GF-D8 (cell line): ENCODE measurements at regions not wholly inside any gene's neighbourhood (a gene's known extent, or its start where the extent isn't known, plus 50 kb on each side); places are given as distances from the start of the nearest gene placed in this dataset.

ENCODE experiments used
- DNase-seq: peaks from one replicate; lab custom pipeline; 2025; lab: John Stamatoyannopoulos, UW

DNA sequence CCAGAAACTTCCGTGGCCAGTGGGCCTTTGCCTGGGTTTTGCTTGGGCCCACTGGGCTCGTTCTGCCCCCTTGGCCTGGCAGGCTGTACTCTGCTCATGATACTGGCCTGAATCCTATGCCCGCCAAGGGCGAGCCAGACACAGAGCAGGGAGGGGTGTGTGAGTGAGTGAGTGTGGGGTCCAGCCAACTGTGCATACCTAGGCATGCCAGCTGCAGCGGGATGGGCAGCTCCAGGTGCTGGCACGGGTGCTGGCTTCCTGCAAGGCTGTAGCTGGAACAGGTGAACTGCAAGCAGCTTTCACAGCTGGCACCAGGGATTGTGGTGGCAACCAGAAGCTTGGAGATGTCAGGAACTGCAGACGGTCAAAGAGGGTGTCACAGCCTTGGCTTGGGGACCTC is 1276.4 kb downstream of the SLC16A7 start:
- no peak for DNase-seq

GRCh38 chr12:60872850-60873713 is 1277.3 kb downstream of the SLC16A7 start:
- no peak for DNase-seq

DNA sequence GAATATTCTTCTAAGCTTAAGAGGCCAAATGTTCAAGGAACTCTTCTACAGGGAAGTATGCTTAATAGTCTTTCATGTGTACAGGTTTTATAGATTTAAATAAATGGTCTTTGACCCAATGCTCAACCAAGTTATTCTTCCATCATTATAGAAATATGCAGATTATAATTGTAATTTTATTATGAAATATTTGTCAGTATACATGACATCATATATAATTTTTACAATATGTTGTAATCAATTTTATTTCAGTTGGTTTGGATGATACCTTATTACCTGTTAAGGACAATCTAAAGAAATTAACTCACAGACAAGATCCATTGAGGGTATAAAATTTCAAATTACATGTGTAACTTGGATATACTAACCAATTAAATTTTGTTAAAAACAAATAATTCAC is 1278.3 kb downstream of the SLC16A7 start:
- no peak for DNase-seq

GRCh38 chr12:60920841-60921495 is 1325.1 kb downstream of the SLC16A7 start:
- DNase-seq = no peak

DNA sequence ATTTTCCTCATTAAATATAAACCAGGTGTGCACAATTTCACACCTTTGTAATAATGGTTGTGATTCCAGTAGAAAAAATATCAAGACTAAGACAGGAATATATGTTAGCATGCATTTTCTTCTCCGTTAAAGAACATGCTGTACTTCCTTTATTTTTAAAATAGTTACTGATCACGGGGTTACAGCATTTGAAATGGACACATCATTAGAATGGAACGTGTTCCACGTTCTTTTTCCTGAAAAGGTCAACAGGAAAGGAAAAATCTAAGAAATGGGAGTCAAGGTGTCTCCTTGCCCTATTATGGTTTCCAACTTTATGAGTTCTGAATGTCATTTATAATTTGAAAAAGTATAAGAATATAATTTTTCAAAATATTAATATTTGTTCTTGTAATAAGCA is 1325.7 kb downstream of the SLC16A7 start:
- no peak for DNase-seq

GRCh38 chr12:60926256-60926655 is 1330.4 kb downstream of the SLC16A7 start:
- DNase-seq = no peak

- DNase-seq = no peak
Observed at GRCh38 chr12:60930151-60930550, 1330.1 kb upstream of the USP15 start.

- no peak for DNase-seq
Observed at GRCh38 chr12:60935981-60936761, 1324.0 kb upstream of the USP15 start.

- DNase-seq = no peak
Observed at GRCh38 chr12:60947533-60947932, 1312.7 kb upstream of the USP15 start.

GRCh38 chr12:60967128-60967527 is 1293.1 kb upstream of the USP15 start:
- no peak for DNase-seq

DNA sequence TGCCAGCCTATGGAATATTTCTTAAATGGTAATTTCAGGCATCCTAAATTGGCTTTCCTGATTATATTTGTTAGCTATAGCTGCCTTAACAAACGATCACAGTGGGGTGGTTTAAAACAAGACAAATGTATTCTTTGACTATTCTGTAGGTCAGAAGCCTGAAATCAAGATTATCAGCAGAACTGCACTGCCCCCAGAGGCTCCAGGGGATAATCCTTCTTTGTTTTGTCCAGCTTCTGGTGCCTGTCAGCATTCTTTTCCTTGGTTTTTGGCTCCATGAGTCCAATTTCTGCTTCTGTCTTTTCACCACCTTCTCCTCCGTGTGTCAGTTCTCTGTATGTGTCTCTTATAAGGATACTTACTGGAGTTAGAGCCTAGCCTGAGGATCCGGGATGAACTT is 1282.2 kb upstream of the USP15 start:
- no peak for DNase-seq

DNA sequence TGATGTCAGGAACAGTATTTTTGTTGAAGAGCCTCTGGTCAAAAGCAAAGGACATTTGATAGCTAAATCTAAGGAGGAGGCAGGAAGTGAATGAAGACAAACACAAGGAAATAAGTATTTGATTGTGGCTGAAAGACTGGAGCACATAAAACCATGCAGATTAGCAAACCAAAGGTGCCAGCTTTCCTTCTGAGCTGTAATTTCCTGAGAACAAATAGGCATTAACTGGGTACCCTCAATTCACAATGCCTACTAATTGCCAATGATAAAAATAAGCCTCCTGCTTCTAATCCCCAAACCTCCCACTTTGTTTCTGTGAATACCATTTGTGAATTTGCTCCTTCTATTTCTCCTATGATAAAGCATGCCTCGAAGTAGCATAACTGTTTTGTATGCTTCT is 1279.6 kb upstream of the USP15 start:
- DNase-seq = no peak

DNA sequence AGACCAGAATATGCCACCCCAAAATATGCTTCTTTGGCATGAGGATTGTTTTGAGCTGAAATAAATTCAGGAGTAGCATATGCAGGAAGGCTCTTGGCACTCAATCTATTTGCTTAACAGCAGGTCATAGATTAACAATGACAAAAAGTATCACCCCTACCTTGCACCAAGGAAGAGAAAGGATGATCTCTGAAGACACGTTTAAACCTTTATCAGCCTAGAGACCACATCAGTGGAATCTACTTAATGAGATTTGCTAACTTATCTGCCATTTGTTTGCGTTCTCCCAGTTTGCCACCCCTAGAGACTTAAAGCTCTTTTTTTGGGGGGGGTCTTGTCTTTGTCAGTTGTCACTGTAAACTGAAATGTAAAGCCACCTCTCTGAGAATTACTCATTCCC is 1278.7 kb upstream of the USP15 start:
- no peak for DNase-seq

GRCh38 chr12:60992087-60992486 is 1268.1 kb upstream of the USP15 start:
- no peak for DNase-seq

DNA sequence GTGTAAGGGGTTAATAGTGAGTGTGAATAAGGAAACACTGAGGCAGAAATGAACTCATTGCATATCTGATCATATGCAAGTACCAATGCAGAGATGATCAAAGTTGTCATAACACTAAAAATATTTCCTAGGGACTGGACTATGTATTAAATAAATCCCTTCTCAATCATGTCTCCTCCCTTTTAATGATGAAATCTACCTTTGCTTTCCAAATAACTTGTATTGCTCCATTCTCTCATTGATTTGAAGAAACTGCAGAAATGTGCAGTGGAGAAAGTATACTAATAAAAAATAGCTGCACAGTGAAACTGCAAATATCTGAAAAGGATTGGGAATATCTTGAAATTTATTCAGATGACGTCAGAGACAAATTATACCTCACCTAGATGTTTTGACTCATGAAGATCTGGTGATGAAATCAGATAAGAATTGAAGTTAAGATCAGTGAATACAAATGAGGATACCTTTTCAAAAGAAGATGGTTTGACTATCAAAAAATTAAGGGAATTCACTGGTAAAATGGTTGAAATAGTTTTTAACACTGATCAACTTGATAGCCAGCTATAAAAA is 1264.9 kb upstream of the USP15 start:
- DNase-seq = no peak

DNA sequence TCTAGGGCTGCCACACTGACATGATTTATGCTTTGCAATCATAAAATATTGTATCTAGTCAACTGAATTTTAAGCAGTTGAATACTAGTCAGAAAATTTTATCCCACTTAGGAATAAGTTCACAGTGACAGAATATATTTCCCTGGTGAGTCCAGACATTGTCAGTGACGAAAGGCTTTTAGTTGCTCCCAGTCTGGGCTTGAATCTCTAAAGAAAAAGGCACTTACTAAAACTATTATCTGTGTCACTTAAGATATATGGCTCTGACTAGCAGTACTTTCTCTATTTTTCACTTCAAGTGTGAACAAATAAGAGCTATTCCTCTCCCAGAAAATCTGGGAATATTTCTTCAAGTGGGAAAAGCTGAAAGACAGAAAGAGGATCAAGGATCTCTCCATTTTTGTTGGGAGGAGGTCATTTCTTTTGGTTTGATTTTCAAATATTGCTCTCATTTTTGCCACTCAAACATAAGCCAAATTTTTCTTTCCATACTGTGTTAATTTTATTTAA is 1262.3 kb upstream of the USP15 start:
- DNase-seq = no peak

- no peak for DNase-seq
Observed at GRCh38 chr12:61009192-61009591, 1251.0 kb upstream of the USP15 start.

- no peak for DNase-seq
Observed at GRCh38 chr12:61011767-61012423, 1248.3 kb upstream of the USP15 start.

DNA sequence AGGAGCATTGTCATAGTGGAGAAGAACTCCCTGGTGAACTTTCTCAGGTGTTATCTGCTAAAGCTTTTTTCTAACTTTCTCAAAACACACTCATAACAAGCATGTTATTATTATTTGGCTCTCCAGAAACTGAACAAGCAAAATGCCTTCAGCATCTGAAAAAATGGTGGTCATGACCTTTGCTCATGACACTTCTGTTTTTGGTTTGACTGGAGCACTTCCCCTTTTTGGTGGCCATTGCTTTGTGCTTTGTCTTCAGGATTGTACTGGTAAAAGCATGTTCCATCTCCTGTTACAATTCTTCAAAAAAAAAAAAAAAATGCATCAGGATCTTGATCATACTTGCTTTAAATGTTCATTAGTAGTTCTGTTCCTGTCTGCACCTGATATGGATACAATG is 1241.6 kb upstream of the USP15 start:
- DNase-seq = no peak

GRCh38 chr12:61023231-61023630 is 1237.0 kb upstream of the USP15 start:
- no peak for DNase-seq

- DNase-seq = no peak
Observed at GRCh38 chr12:61029516-61029915, 1230.7 kb upstream of the USP15 start.

DNA sequence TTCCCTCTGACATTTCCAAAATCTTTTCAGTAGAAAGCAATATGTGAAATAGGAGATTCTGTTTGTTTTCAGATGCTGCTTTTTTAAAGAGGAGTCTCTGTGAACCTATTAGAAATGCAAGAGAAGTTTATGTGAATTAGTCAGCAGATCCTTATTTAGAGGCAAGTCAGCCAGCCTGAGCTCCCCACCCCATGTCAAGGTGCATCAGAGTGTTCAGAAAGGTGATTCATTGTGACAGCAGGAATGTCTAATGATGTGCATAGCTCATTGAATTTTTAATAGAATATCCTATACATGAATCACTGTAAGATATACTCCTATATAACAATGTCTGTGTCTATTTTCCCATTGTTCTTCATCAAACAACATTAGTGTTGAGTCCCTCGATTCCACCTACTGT is 1222.4 kb upstream of the USP15 start:
- DNase-seq = no peak
